ENCODE measurements at regions not wholly inside any gene's neighbourhood (a gene's known extent, or its start where the extent isn't known, plus 50 kb on each side); places are given as distances from the start of the nearest gene placed in this dataset.
"Not testable (repeated sequence)": the region's sequence is repeated elsewhere in the genome, so short reads cannot be mapped to it uniquely, and the experiment has no call there.

DNA sequence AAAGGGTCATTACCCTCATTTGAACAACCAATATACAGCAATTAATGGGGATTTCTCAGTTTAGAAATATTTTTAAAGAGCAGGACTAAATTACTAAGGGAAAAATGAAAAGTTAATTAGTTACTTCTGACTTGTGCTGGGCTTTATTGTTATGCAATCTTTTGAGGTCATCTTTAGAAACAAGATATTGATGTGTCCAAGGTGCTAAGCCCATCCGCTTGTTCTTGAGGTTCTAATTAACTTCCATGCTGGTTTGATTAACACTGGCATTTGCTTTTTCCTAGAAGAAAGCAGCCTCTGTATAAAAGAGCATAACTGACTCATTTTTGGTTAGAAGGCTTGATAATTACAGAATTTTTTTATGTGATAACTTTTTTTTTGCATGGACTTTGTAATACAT lies 256.5 kb upstream of the AGTR1 start:
- DNase-seq, result no peak

GRCh38 chr3:148450819-148451218 lies 246.9 kb upstream of the AGTR1 start:
- DNase-seq, result no peak

DNA sequence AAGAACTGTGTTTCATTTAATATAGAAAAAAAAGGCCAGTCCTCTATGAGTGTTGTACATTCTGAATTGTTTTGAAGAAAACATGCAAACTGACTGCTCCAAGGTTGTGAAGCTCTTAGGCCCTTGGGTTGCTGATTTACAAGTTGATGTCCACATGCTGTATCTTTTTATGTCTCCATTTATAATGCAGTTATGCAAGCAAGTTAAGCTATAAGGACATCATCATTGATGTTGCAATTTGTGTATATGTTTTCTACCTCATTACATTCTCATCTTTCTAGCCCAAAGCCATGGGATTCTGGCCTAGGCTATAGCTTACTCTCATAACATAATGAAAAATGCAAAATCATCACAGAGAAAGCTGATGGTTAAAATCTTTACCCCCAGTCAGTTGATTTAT lies 245.7 kb upstream of the AGTR1 start:
- DNase-seq, result no peak

DNA sequence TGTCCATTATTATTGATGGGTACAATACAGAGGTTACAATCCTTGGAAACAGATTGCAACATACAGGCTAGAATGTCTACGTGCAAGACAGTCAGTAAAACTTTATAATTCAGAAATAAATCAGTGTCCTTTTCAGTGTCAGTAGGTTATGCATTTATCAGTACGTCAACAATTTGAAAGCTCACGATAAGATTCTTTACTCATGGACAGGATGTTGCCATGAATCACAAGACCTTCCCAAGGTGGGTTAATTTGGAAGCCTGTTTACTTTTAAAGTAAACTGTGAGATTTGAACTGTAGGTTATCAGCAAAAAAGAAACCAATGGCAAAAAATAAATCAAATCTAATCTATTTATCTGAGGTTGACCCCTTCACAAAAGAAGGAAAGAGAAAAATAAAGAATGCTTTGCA lies 243.9 kb upstream of the AGTR1 start:
- no peak for DNase-seq

GRCh38 chr3:148455098-148455497 lies 242.6 kb upstream of the AGTR1 start:
- no peak for DNase-seq

GRCh38 chr3:148457886-148458285 lies 239.8 kb upstream of the AGTR1 start:
- no peak for DNase-seq

DNA sequence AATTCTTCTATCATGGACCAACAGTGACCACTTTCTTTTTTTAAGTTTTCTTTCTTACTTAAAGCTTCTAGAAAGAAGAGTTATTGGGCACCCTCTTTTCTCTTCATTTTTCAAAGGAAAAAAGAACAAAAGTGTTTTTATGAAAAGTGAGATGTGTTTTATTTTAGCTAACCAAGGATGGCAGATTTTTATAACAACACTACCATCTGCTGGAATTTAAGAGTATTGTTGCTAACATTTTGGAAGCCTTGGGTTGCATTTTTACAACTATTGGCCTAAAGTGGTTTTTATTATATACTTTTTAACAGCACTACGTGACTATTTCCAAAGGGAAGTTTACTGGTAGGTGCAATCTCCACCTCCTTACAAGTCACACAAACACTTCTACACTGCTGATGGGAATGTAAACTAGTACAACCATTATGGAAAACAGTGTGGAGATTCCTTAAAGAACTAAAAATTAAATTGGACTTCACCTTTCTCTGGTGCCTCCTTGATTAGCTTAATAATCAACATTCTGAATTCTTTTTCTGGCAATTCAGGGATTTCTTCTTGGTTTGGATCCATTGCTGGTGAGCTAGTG lies 237.7 kb upstream of the AGTR1 start:
- DNase-seq, result no peak

- DNase-seq, result no peak
Observed at GRCh38 chr3:148460686-148461085, 237.0 kb upstream of the AGTR1 start.

GRCh38 chr3:148464246-148464645 lies 233.5 kb upstream of the AGTR1 start:
- no peak for DNase-seq

GRCh38 chr3:148466143-148466542 lies 231.6 kb upstream of the AGTR1 start:
- DNase-seq, result no peak

DNA sequence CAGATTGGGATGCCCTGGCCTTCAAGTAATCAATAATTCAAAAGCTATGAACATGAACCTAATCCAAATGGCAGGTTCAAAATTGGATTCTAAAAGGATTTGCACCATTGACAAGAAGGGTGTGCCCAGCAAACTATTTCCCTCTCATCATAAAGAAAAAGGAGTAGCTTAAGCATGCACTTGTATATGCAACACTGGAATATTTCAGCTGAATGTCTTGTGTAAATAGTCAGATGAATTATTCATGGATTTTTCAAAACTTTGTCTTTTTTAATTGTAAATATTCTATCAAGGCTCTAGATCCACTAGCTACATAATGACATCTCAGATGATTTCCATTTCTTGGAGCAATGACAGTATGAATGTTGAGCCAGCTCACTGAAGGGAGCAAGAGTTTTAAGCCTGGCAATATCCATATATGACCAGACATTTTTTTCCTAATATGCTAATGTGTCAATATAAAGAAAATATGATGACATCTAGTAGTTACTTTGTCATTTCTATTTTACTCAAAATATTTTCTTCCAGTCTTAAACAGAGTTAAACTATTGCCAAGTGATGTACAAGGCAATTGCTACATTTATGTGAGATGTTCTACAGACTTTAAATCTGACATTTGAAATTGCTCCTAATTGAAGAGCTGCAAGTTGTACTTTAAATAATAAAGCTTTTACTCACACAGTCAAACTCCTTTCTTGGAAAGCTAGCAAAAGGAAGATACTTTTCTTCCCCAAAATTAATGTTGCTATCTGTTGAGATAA lies 230.5 kb upstream of the AGTR1 start:
- DNase-seq, result no peak

DNA sequence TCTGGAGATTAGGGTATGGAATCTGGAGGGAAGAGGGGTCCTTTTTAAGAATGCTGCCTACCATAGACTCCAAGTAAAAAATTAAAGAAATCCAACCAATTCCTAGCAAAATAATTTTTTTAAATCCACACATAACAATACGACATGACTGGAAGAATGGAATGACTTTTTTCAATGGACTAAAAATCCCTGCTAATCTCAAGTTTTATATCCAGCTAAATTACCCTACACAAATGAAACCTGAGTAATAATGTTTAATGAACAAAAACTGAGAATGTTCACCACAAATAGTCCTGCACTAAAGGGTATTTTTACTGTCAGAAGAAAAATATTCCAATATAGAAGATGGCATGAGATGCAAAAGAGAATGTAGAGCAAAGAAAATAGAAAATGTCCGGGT lies 220.3 kb upstream of the AGTR1 start:
- no peak for DNase-seq

- no peak for DNase-seq
Observed at GRCh38 chr3:148493631-148494030, 204.1 kb upstream of the AGTR1 start.

DNA sequence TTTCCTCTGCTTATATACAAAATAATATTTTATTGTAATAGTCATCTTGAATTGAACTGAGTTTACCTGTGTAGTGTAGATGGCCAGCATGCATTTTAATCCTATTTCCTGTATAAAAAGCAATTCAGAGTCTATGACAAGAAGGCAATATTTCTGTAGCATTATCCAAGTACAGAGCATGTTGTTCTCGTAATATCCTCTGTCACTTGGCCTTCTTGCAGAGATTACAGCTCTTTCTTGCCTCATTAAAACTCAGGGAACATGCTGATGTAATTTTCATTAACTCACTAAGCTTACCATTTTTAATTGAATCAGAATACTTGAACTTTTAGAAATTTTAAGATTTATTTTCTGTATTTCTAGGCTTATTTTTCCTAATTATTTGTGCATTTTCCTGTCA lies 203.3 kb upstream of the AGTR1 start:
- DNase-seq, result no peak

- no peak for DNase-seq
Observed at GRCh38 chr3:148500881-148501280, 196.8 kb upstream of the AGTR1 start.

- DNase-seq, result no peak
Observed at GRCh38 chr3:148510116-148510515, 187.6 kb upstream of the AGTR1 start.

GRCh38 chr3:148510561-148510960 lies 187.1 kb upstream of the AGTR1 start:
- DNase-seq, result no peak

DNA sequence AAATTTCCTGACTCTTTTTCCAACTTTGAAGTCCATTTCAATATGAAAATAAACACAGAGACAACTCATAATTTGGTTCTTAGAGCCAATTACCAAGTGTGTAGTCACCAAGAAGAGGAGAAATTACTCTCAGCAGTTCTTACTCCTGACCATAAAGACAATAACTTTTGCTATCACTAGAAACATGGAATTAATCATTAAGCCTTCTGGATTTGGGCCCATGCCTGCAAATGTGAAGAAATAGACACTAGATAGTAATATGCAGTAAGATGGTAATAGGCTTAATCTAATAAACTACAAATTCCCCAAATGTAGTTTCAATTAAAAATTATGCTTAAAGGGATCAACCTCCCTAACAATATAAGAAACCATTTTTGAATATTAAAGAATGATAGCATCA lies 185.1 kb upstream of the AGTR1 start:
- no peak for DNase-seq

GRCh38 chr3:148513096-148513543 lies 184.6 kb upstream of the AGTR1 start:
- DNase-seq, result no peak

DNA sequence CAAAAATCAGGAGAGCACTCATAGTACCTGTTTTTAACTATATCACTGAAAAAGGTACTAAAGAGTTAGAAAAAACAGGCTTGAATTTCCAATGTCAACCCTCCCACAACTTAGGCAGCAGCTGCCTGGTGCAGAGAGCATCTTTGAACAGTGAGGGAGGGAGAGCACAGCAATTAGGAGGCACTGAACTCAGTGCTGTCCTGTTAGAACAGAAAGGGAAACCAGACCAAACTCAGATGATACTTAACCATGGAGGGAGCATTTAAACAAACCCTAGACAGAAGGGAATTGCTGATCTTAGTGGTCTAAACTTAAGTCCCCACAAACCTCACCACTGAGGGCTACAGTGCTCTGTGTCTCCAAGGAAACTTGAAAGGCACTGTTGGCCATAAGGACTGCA lies 179.2 kb upstream of the AGTR1 start:
- no peak for DNase-seq

DNA sequence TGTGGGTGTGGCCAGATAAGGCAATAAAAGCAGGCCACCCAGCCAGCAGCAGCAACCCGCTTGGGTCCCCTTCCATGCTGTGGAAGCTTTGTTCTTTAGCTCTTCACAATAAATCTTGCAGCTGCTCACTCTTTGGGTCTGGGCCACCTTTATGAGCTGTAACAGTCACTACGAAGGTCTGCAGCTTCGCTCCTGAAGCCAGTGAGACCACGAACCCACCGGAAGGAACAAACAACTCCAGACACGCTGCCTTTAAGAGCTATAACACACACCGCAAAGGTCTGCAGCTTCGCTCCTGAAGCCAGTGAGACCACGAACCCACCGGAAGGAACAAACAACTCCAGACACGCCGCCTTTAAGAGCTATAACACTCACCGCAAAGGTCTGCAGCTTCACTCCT lies 172.1 kb upstream of the AGTR1 start:
- DNase-seq, result not testable (repeated sequence)

GRCh38 chr3:148528024-148528423 lies 169.7 kb upstream of the AGTR1 start:
- DNase-seq, result no peak

- no peak for DNase-seq
Observed at GRCh38 chr3:148531836-148532235, 165.9 kb upstream of the AGTR1 start.

DNA sequence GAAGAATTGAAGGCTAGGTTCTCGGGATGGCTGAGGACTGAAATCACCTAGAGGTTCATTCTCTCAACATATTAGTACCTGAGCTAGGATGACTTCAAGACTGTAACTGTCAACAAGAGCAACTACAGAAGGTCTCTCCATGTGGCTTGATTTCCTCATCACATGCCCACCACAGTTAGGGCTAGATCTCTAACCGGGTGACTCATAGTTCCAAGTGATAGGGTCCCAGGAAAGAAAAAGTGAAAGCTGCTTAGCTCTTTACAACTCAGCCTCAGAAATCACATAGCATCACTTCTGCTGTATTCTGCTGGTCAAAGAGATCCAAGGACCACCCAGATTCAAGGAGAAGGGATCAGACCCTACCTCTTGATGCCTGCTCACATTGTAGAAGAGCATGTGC lies 165.4 kb upstream of the AGTR1 start:
- no peak for DNase-seq

- no peak for DNase-seq
Observed at GRCh38 chr3:148532774-148533173, 164.9 kb upstream of the AGTR1 start.

Measured in NCI-H2029 (cell line).